Right lobe of liver (tissue), 6 donors: ENCODE measurements at regions not wholly inside any gene's neighbourhood (a gene's known extent, or its start where the extent isn't known, plus 50 kb on each side); places are given as distances from the start of the nearest gene placed in this dataset.

ENCODE experiments used
- ATAC-seq, 4 donors: fragments of 200-7000 bp; cut with Tn5 transposase; one replicate each; pipeline ENCODE4 v1.9.1; 2020; ENCODE audit warnings: mild to moderate bottlenecking in 4 of 4, moderate library complexity in 4 of 4
- DNase-seq, 3 donors: peaks; one replicate each; pipeline ENCODE4 v3.0.0-alpha.2; 2020
- H3K27ac ChIP-seq, 3 donors: fragments of 200-600 bp; one replicate each; pipeline ENCODE4 v1.8.0; 2022
- H3K27me3 ChIP-seq, 2 donors: fragments of 200-600 bp; one replicate each; pipeline ENCODE4 v1.8.0; 2022
- H3K36me3 ChIP-seq, 4 donors: fragments of 200-600 bp; sonication (generic) in 1 of 4; one replicate each; pipeline versions ENCODE4 v1.5.1 to v1.8.0; 2017 to 2022; ENCODE audit warnings: control low read depth in 1 of 4
- H3K4me1 ChIP-seq, 4 donors: fragments of 200-600 bp; sonication (generic) in 1 of 4; one replicate each; pipeline versions ENCODE4 v1.5.1 to v1.8.0; 2017 to 2022; ENCODE audit warnings: control low read depth in 1 of 4
- H3K4me3 ChIP-seq, 3 donors: fragments of 200-600 bp; one replicate each; pipeline ENCODE4 v1.8.0; 2022
- H3K9me3 ChIP-seq, 4 donors: fragments of 200-600 bp; sonication (generic) in 1 of 4; one replicate each; pipeline versions ENCODE4 v1.5.1 to v1.8.0; 2017 to 2022; ENCODE audit warnings: control low read depth in 1 of 4
- CTCF ChIP-seq, 4 donors: fragments of 200-600 bp in 3 of 4; fragments of 450-650 bp in 1 of 4; IDR thresholded peaks; one replicate each; pipeline versions ENCODE4 v1.5.1 to v1.8.0; 2016 to 2022; ENCODE audit warnings: antibody characterized with exemption in 4 of 4, mild to moderate bottlenecking in 2 of 4
- POLR2A ChIP-seq: fragments of 450-650 bp; IDR thresholded peaks from one replicate; pipeline ENCODE4 v1.6.1; 2017; ENCODE audit warnings: antibody characterized with exemption, mild to moderate bottlenecking
- WGBS: methylation state at CpG from one replicate; pipeline ENCODE4 v1.1.6; 2018; ENCODE audit warnings: low coverage, low lambda C conversion rate; ENCODE audit not compliant: insufficient coverage; ENCODE audit errors: missing lambda C conversion rate; 5-methylcytosine and 5-hydroxymethylcytosine counted together
- intact Hi-C, 2 donors: fragments of 100-400 bp; cut with DNase I; formaldehyde crosslinking; loops; one replicate each; pipeline versions ENCODE4 v1.11.2 to v1.14.1; 2022
- donor health status: DM: no; HTN: yes; CAD: no.
- donor health status: DM: no; HTN: no; CAD: no.
- donor health status: DM: no; HTN: no; CAD: no.
- donor health status: DM: no; HTN: yes; CAD: no.
- donor health status: DM: no; HTN: yes; CAD: no.

GRCh38 chr12:89875809-89876208 is 167.2 kb upstream of the ATP2B1 start:
- ATAC-seq (no peak), DNase-seq (no peak)
- Histone ChIP-seq H3K36me3 (no peaks in the 10 kb centered on the region), H3K4me3 (no peak overlapping the region), H3K27ac (no peak overlapping the region), H3K4me1 (no peaks in the 10 kb centered on the region), H3K9me3 (no peaks in the 10 kb centered on the region), H3K27me3 (no peaks in the 10 kb centered on the region)
- 43% methylated on average over 1 of the region's 1 CpG for WGBS
- no peak for TF ChIP-seq CTCF (IDR thresholded peaks at IDR 0.05)
- TF ChIP-seq POLR2A: no peak
- intact Hi-C loops: no loop called here

- WGBS: 70% methylated on average over 2 of the region's 2 CpGs
- no peaks in the 10 kb centered on the region for H3K4me1 ChIP-seq
Observed at GRCh38 chr12:89875225-89875624, 166.6 kb upstream of the ATP2B1 start.

GRCh38 chr12:89874146-89874545 is 165.5 kb upstream of the ATP2B1 start:
- Histone ChIP-seq H3K9me3 (no peaks in the 10 kb centered on the region), H3K4me1 (no peaks in the 10 kb centered on the region), H3K27ac (no peak overlapping the region), H3K4me3 (no peak overlapping the region), H3K27me3 (no peaks in the 10 kb centered on the region), H3K36me3 (no peaks in the 10 kb centered on the region)
- whole genome bisulfite sequencing: 79% methylated on average over 4 of the region's 5 CpGs
- ATAC-seq (no peak), DNase-seq (no peak)
- TF ChIP-seq POLR2A: no peak
- TF ChIP-seq CTCF (IDR thresholded peaks at IDR 0.05): no peak
- intact Hi-C loops: no loop called here

More at GRCh38 chr12:89875225-89875624, 166.6 kb upstream of the ATP2B1 start:
- Histone ChIP-seq H3K9me3 (no peaks in the 10 kb centered on the region), H3K4me3 (no peak overlapping the region), H3K36me3 (no peaks in the 10 kb centered on the region), H3K27me3 (no peaks in the 10 kb centered on the region), H3K27ac (no peak overlapping the region)
- DNase-seq (no peak), ATAC-seq (no peak)
- no peak for TF ChIP-seq CTCF (IDR thresholded peaks at IDR 0.05)
- TF ChIP-seq POLR2A: no peak
- intact Hi-C loops: no loop called here

- Histone ChIP-seq H3K36me3 (no peaks in the 10 kb centered on the region), H3K4me1 (no peaks in the 10 kb centered on the region), H3K27me3 (no peaks in the 10 kb centered on the region), H3K4me3 (no peak overlapping the region), H3K9me3 (no peaks in the 10 kb centered on the region), H3K27ac (no peak overlapping the region)
- ATAC-seq: peak in 3 of 4 donors; percentile 17 to 37 (median 35)
- intact Hi-C loops: no loop called here
- no peak for DNase-seq
- TF ChIP-seq CTCF (IDR thresholded peaks at IDR 0.05) (no peak), POLR2A (no peak)
- 32% methylated on average over 3 of the region's 4 CpGs for WGBS
Observed at GRCh38 chr12:89873745-89874144, 165.1 kb upstream of the ATP2B1 start.
